Chondrocyte (in vitro differentiated cells): ENCODE measurements at regions not wholly inside any gene's neighbourhood (a gene's known extent, or its start where the extent isn't known, plus 50 kb on each side); places are given as distances from the start of the nearest gene placed in this dataset.

Source experiments
- DNase-seq: peaks from one replicate; pipeline ENCODE4 v3.0.0; 2021; ENCODE audit warnings: mixed read lengths, low spot score
- H3K27ac Mint-ChIP-seq: one replicate; pipeline ENCODE4 v1.8.0; 2021; ENCODE audit warnings: mild to moderate bottlenecking, moderate library complexity, mixed read lengths; ENCODE audit not compliant: unreplicated experiment
- H3K27me3 Mint-ChIP-seq: 2 replicates; pipeline ENCODE4 v1.8.0; 2021; ENCODE audit warnings: low read depth, mixed read lengths
- H3K36me3 Mint-ChIP-seq: 2 replicates; pipeline ENCODE4 v1.8.0; 2021; ENCODE audit warnings: low read depth, mixed read lengths
- H3K4me1 Mint-ChIP-seq: 2 replicates; pipeline ENCODE4 v1.8.0; 2021; ENCODE audit warnings: low read depth, mild to moderate bottlenecking, mixed read lengths
- H3K4me3 Mint-ChIP-seq: one replicate; pipeline ENCODE4 v1.8.0; 2021; ENCODE audit warnings: mild to moderate bottlenecking, moderate library complexity, mixed read lengths; ENCODE audit not compliant: unreplicated experiment
- H3K9me3 Mint-ChIP-seq: 2 replicates; pipeline ENCODE4 v1.8.0; 2021; ENCODE audit warnings: low read depth, mixed read lengths
- CTCF ChIP-seq: fragments of 200-600 bp; sonication (generic); IDR thresholded peaks from 2 replicates; pipeline ENCODE4 v1.5.0; 2021; ENCODE audit warnings: antibody characterized with exemption, mild to moderate bottlenecking, moderate library complexity

GRCh38 chr12:45490232-45490881 is 239.1 kb upstream of the ARID2 start:
- H3K27ac Mint-ChIP-seq = no peak overlapping the region
- no peak for DNase-seq
- no peaks in the 10 kb centered on the region for H3K4me1 Mint-ChIP-seq
- H3K27me3 Mint-ChIP-seq = no peaks in the 10 kb centered on the region
- H3K9me3 Mint-ChIP-seq = peaks cover 16% of the 10 kb centered on the region
- H3K36me3 Mint-ChIP-seq = peaks cover 6% of the 10 kb centered on the region
- H3K4me3 Mint-ChIP-seq = no peak overlapping the region
- peak; percentile 52 for TF ChIP-seq CTCF

GRCh38 chr12:45494279-45494678 is 235.2 kb upstream of the ARID2 start:
- Mint-ChIP-seq H3K27ac (no peak overlapping the region), H3K27me3 (peaks cover 4% of the 10 kb centered on the region)
- no peak for DNase-seq

GRCh38 chr12:45498645-45499044 is 230.9 kb upstream of the ARID2 start:
- peaks cover 9% of the 10 kb centered on the region for H3K9me3 Mint-ChIP-seq
- H3K27ac Mint-ChIP-seq = no peak overlapping the region
- H3K4me3 Mint-ChIP-seq = no peak overlapping the region
- TF ChIP-seq CTCF = no peak
- no peak for DNase-seq
- no peaks in the 10 kb centered on the region for H3K36me3 Mint-ChIP-seq
- H3K27me3 Mint-ChIP-seq = peaks cover 16% of the 10 kb centered on the region
- no peaks in the 10 kb centered on the region for H3K4me1 Mint-ChIP-seq

More at GRCh38 chr12:45494279-45494678, 235.2 kb upstream of the ARID2 start:
- Mint-ChIP-seq H3K36me3 (peaks cover 6% of the 10 kb centered on the region), H3K9me3 (peaks cover 22% of the 10 kb centered on the region), H3K4me1 (no peaks in the 10 kb centered on the region), H3K4me3 (no peak overlapping the region)
- no peak for TF ChIP-seq CTCF

DNA sequence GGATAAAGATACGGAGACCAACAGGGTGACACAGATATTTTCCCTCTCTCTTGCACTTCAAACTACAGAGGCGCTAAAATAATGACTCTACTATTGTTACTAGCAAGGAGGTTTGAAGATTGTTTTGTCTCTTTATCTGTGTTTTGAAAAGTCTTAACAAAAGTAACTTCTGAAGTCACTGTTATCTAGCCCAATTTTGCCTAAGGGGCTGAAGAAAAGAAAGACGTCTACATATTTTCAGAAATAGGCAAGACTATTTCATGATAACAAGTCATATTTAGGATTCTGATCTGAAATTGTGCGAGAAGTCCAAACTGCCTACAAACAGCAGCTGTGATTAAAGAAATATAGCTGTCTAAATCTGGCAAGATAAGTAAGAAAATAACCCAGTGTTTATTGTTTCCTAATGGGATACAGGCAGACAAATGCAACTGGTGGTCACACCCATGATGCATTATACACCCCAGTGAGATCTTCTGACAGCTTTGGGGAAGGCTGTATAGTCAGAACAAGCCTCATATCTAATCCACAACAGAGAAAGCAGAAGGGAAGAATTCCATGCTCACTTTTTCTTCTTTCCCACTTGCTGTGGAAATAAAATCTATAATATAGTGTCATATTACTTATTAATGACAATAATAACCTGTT is 226.9 kb upstream of the ARID2 start:
- peaks cover 15% of the 10 kb centered on the region for H3K27me3 Mint-ChIP-seq
- no peak for TF ChIP-seq CTCF
- no peaks in the 10 kb centered on the region for H3K4me1 Mint-ChIP-seq
- H3K27ac Mint-ChIP-seq = no peak overlapping the region
- no peak for DNase-seq
- peaks cover 2% of the 10 kb centered on the region for H3K9me3 Mint-ChIP-seq
- H3K36me3 Mint-ChIP-seq = peaks cover 2% of the 10 kb centered on the region
- no peak overlapping the region for H3K4me3 Mint-ChIP-seq

- no peak overlapping the region for H3K27ac Mint-ChIP-seq
- no peak for TF ChIP-seq CTCF
These were observed 225.6 kb upstream of the ARID2 start for GRCh38 chr12:45503899-45504298.

More at GRCh38 chr12:45503899-45504298, 225.6 kb upstream of the ARID2 start:
- no peaks in the 10 kb centered on the region for H3K9me3 Mint-ChIP-seq
- H3K36me3 Mint-ChIP-seq = peaks cover 2% of the 10 kb centered on the region
- no peak overlapping the region for H3K4me3 Mint-ChIP-seq
- no peaks in the 10 kb centered on the region for H3K4me1 Mint-ChIP-seq
- H3K27me3 Mint-ChIP-seq = peaks cover 15% of the 10 kb centered on the region
- DNase-seq = no peak
